ENCODE measurements at regions not wholly inside any gene's neighbourhood (a gene's known extent, or its start where the extent isn't known, plus 50 kb on each side); places are given as distances from the start of the nearest gene placed in this dataset.

GRCh38 chr9:81268048-81268447 is 421.3 kb downstream of the TLE1 start:
- TF ChIP-seq CTCF (IDR thresholded peaks at IDR 0.05; ENCODE audit: insufficient read depth, low read length, missing control alignments) = no peak
- ChIA-PET CTCF (no interaction called here), POLR2A (no interaction called here)
- DNase-seq (ENCODE audit: low read depth, low spot score) = no peak
- H3K4me3 ChIP-seq (ENCODE audit: low read depth, low read length) = no peak overlapping the region

GRCh38 chr9:81266674-81267073 is 422.7 kb downstream of the TLE1 start:
- ChIA-PET CTCF (no interaction called here), POLR2A (no interaction called here)
- DNase-seq (ENCODE audit: low read depth, low spot score) = no peak
- no peak for TF ChIP-seq CTCF (IDR thresholded peaks at IDR 0.05; ENCODE audit: insufficient read depth, low read length, missing control alignments)
- no peak overlapping the region for H3K4me3 ChIP-seq (ENCODE audit: low read depth, low read length)

GRCh38 chr9:81266086-81266485 is 423.3 kb downstream of the TLE1 start:
- no peak for TF ChIP-seq CTCF (IDR thresholded peaks at IDR 0.05; ENCODE audit: insufficient read depth, low read length, missing control alignments)
- no peak for DNase-seq (ENCODE audit: low read depth, low spot score)
- H3K4me3 ChIP-seq (ENCODE audit: low read depth, low read length) = no peak overlapping the region
- ChIA-PET CTCF (no interaction called here), POLR2A (no interaction called here)

- no peak overlapping the region for H3K4me3 ChIP-seq (ENCODE audit: low read depth, low read length)
- no peak for DNase-seq (ENCODE audit: low read depth, low spot score)
- no peak for TF ChIP-seq CTCF (IDR thresholded peaks at IDR 0.05; ENCODE audit: insufficient read depth, low read length, missing control alignments)
- ChIA-PET CTCF (no interaction called here), POLR2A (interaction anchor here (0.7 kb wide), 1 partner anchor 513 kb away, joined by 3 read pairs; no protein-coding TSS in a partner anchor)
Observed at GRCh38 chr9:81264516-81264915, 424.8 kb downstream of the TLE1 start.

- no peak for TF ChIP-seq CTCF (IDR thresholded peaks at IDR 0.05; ENCODE audit: insufficient read depth, low read length, missing control alignments)
- ChIA-PET POLR2A (no interaction called here), CTCF (no interaction called here)
- no peak overlapping the region for H3K4me3 ChIP-seq (ENCODE audit: low read depth, low read length)
- DNase-seq (ENCODE audit: low read depth, low spot score) = no peak
Observed at GRCh38 chr9:81259896-81260295, 429.5 kb downstream of the TLE1 start.

- TF ChIP-seq CTCF (IDR thresholded peaks at IDR 0.05; ENCODE audit: insufficient read depth, low read length, missing control alignments) = no peak
- ChIA-PET CTCF (no interaction called here), POLR2A (no interaction called here)
- no peak overlapping the region for H3K4me3 ChIP-seq (ENCODE audit: low read depth, low read length)
- DNase-seq (ENCODE audit: low read depth, low spot score) = no peak
Observed at GRCh38 chr9:81256368-81256767, 433.0 kb downstream of the TLE1 start.
